AG04450 (cell line): ENCODE measurements at regions not wholly inside any gene's neighbourhood (a gene's known extent, or its start where the extent isn't known, plus 50 kb on each side); places are given as distances from the start of the nearest gene placed in this dataset.

Experiments
- CTCF ChIA-PET: fragments of 300-600, 350-600 bp; formaldehyde crosslinking; extraction: SDS; loops from one replicate; lab custom pipeline; 2022; ENCODE audit warnings: antibody characterized with exemption, inconsistent platforms; lab: Charles Lee
- POLR2A ChIA-PET: fragments of 350-600 bp; formaldehyde crosslinking; extraction: SDS; loops from one replicate; lab custom pipeline; 2021; ENCODE audit warnings: antibody characterized with exemption, inconsistent platforms; lab: Yijun Ruan, JAX
- DNase-seq: peaks from one replicate; pipeline ENCODE4 v3.0.0-alpha.2; 2011; ENCODE audit warnings: low read depth, low spot score
- H3K27ac ChIP-seq: one replicate; pipeline ENCODE4 v1.5.1; 2012; ENCODE audit warnings: low read depth, low read length, control low read depth
- H3K27me3 ChIP-seq: one replicate; pipeline ENCODE4 v1.6.0; 2012; ENCODE audit warnings: low read length; ENCODE audit not compliant: control insufficient read depth, insufficient read depth
- H3K4me3 ChIP-seq: 2 replicates; pipeline ENCODE4 v1.5.1; 2011; ENCODE audit warnings: mild to moderate bottlenecking, low read depth, low read length, control low read depth
- H3K9me3 ChIP-seq: 2 replicates; pipeline ENCODE4 v1.5.1; 2012; ENCODE audit warnings: low read length; ENCODE audit not compliant: control insufficient read depth, insufficient read depth
- CTCF ChIP-seq: IDR thresholded peaks from 2 replicates; pipeline ENCODE4 v1.5.1; 2011; ENCODE audit warnings: low read depth, low read length, control low read depth, inconsistent platforms

DNA sequence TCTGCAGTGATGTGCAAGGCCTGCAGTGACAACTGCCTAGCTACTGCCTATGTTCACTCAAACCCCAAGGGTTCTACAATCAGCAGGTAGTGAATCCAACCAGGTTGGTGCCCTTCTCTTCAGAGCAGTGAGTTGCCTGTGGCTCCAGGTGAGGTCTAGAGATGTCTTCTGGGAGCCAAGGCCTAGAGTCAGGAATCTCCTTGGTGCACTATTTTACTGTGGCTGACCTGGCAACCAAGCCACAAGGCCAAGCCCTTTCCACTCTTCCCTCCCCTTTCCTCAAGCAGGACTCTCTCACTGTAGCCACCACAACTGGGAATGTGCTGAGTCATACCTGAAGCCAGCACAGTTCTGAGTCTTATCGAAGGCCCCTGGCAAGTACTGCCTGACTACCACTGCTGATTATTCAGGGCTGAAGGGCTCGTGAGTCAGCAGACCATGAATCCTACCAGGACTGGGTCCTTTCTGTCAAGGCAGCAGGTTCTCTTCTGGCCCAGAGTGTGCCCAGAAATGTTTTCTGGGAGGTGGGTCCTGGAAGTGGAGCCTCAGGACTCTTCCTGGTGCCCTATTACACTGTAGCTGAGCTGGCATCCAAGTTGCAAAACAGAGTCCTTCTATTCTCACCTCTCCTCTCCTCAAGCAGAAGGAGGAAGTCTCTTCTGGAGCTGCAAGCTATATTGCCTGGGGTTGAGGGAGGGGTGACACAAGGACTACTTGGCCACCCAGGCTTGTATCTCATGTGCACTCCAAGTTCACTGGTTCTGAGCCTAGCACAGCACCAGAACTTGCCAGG, 111.6 kb downstream of the BTC start:
- no peak overlapping the region for H3K4me3 ChIP-seq
- no peaks in the 10 kb centered on the region for H3K9me3 ChIP-seq
- POLR2A ChIA-PET = no interaction called here
- no peaks in the 10 kb centered on the region for H3K27me3 ChIP-seq
- peak; percentile 75 for DNase-seq
- CTCF ChIA-PET = interaction anchor here (0.6 to 18.1 kb wide), 4 partner anchors 306 to 381 kb away, joined by 3 to 365 read pairs (median 9); no protein-coding TSS in a partner anchor
- no peak for TF ChIP-seq CTCF
- H3K27ac ChIP-seq = peak overlapping the region; percentile 65

- peak; percentile 11 for DNase-seq
- Histone ChIP-seq H3K27ac (peak overlapping the region; percentile 23), H3K9me3 (no peaks in the 10 kb centered on the region), H3K27me3 (no peaks in the 10 kb centered on the region), H3K4me3 (no peak overlapping the region)
- CTCF ChIA-PET = interaction anchor here (0.8 to 1.3 kb wide), 3 partner anchors 19 to 372 kb away, joined by 3 read pairs; no protein-coding TSS in a partner anchor
- no peak for TF ChIP-seq CTCF
- POLR2A ChIA-PET = no interaction called here
Observed at GRCh38 chr4:74692972-74693371, 101.4 kb downstream of the BTC start.
